ENCODE measurements at regions not wholly inside any gene's neighbourhood (a gene's known extent, or its start where the extent isn't known, plus 50 kb on each side); places are given as distances from the start of the nearest gene placed in this dataset.

- TF ChIP-seq, protein P1, sequence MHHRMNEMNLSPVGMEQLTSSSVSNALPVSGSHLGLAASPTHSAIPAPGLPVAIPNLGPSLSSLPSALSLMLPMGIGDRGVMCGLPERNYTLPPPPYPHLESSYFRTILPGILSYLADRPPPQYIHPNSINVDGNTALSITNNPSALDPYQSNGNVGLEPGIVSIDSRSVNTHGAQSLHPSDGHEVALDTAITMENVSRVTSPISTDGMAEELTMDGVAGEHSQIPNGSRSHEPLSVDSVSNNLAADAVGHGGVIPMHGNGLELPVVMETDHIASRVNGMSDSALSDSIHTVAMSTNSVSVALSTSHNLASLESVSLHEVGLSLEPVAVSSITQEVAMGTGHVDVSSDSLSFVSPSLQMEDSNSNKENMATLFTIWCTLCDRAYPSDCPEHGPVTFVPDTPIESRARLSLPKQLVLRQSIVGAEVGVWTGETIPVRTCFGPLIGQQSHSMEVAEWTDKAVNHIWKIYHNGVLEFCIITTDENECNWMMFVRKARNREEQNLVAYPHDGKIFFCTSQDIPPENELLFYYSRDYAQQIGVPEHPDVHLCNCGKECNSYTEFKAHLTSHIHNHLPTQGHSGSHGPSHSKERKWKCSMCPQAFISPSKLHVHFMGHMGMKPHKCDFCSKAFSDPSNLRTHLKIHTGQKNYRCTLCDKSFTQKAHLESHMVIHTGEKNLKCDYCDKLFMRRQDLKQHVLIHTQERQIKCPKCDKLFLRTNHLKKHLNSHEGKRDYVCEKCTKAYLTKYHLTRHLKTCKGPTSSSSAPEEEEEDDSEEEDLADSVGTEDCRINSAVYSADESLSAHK (CRISPR knock-in tag; IDR thresholded peaks at IDR 0.05; ENCODE audit: borderline replicate concordance) = no peak
- TF ChIP-seq ATF5 (CRISPR knock-in tag; IDR thresholded peaks at IDR 0.05; ENCODE audit: low read depth) = no peak
- no peak for TF ChIP-seq TOPORS (CRISPR knock-in tag; IDR thresholded peaks at IDR 0.05)
- no peak for TF ChIP-seq ZFAT (CRISPR knock-in tag; conservative IDR thresholded peaks at IDR 0.05)
- no peak for TF ChIP-seq MTF1 (CRISPR knock-in tag; IDR thresholded peaks at IDR 0.05)
- TF ChIP-seq, protein P2, sequence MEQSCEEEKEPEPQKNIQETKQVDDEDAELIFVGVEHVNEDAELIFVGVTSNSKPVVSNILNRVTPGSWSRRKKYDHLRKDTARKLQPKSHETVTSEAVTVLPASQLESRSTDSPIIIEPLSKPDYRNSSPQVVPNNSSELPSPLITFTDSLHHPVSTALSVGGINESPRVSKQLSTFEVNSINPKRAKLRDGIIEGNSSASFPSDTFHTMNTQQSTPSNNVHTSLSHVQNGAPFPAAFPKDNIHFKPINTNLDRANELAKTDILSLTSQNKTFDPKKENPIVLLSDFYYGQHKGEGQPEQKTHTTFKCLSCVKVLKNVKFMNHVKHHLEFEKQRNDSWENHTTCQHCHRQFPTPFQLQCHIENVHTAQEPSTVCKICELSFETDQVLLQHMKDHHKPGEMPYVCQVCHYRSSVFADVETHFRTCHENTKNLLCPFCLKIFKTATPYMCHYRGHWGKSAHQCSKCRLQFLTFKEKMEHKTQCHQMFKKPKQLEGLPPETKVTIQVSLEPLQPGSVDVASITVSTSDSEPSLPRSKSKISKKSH (CRISPR knock-in tag; IDR thresholded peaks at IDR 0.05; ENCODE audit: borderline replicate concordance) = no peak
- no peak for TF ChIP-seq ZBTB4 (CRISPR knock-in tag; IDR thresholded peaks at IDR 0.05; ENCODE audit: borderline replicate concordance)
- TF ChIP-seq HNF1B (CRISPR knock-in tag; IDR thresholded peaks at IDR 0.05) = no peak
- TF ChIP-seq, protein P3, sequence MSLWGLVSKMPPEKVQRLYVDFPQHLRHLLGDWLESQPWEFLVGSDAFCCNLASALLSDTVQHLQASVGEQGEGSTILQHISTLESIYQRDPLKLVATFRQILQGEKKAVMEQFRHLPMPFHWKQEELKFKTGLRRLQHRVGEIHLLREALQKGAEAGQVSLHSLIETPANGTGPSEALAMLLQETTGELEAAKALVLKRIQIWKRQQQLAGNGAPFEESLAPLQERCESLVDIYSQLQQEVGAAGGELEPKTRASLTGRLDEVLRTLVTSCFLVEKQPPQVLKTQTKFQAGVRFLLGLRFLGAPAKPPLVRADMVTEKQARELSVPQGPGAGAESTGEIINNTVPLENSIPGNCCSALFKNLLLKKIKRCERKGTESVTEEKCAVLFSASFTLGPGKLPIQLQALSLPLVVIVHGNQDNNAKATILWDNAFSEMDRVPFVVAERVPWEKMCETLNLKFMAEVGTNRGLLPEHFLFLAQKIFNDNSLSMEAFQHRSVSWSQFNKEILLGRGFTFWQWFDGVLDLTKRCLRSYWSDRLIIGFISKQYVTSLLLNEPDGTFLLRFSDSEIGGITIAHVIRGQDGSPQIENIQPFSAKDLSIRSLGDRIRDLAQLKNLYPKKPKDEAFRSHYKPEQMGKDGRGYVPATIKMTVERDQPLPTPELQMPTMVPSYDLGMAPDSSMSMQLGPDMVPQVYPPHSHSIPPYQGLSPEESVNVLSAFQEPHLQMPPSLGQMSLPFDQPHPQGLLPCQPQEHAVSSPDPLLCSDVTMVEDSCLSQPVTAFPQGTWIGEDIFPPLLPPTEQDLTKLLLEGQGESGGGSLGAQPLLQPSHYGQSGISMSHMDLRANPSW (CRISPR knock-in tag; IDR thresholded peaks at IDR 0.05; ENCODE audit: borderline replicate concordance) = no peak
- TF ChIP-seq MXD4 (CRISPR knock-in tag; IDR thresholded peaks at IDR 0.05) = no peak
- TF ChIP-seq ZNF737 (CRISPR knock-in tag; IDR thresholded peaks at IDR 0.05; ENCODE audit: borderline replicate concordance) = no peak
- TF ChIP-seq ZNF512B (CRISPR knock-in tag; IDR thresholded peaks at IDR 0.05; ENCODE audit: borderline replicate concordance) = no peak
Measured at GRCh38 chr7:124460555-124460954, 305.0 kb downstream of the GPR37 start (continued).
